ENCODE measurements at regions not wholly inside any gene's neighbourhood (a gene's known extent, or its start where the extent isn't known, plus 50 kb on each side); places are given as distances from the start of the nearest gene placed in this dataset.
"Not testable (repeated sequence)": the region's sequence is repeated elsewhere in the genome, so short reads cannot be mapped to it uniquely, and the experiment has no call there.

DNA sequence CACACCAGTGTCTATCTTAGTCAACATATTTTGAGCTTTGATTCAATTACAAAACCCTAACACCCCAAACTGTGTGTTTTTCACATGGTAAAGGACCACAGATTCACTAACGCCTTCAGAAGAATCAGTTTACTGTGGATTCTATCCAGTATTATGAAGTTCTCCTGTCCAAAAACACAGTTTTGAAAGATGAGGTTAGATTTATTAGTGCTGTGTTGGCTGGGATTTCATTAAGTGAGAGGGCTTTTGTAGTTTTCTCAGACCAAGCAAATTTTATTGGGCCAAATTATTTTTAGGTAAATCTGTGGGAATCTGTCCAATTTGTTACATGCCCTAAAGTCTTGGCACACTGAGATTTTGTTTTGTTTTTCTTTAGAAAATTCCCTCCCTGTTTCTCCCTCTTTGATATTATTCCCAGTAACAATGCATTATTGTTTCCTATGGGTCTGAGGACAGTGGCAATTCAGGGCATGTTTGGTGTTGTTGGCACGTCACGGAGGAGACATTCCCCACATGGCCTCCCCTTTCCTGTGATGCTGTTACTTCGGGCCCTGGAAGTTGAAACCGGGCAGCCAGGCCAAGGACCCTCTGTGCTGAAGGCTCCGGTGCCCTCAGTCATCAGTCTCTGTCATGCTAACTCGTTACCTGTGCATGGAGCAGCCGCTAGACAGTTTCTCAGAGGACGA lies 87.5 kb upstream of the ALKAL2 start:
- DNase-seq = no peak

DNA sequence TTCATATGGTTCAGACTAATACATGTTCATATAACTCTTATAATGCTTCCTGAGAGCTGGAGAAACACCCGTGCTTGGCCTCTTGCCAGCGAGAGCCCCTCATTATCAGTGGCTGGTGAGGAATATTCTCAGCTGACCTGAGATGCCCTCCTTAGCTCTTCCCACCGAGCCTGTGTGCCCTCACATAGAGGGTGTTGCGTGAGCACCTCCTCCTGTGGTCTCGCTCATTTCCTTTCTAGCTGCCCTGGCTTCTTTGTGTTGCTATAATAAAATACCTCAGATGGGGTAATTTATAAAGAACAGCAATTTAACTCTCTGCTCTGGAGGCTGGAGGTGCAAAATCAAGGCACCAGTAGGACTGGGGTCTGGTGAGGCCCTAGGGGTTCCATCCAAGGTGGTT lies 80.5 kb upstream of the ALKAL2 start:
- DNase-seq = no peak

DNA sequence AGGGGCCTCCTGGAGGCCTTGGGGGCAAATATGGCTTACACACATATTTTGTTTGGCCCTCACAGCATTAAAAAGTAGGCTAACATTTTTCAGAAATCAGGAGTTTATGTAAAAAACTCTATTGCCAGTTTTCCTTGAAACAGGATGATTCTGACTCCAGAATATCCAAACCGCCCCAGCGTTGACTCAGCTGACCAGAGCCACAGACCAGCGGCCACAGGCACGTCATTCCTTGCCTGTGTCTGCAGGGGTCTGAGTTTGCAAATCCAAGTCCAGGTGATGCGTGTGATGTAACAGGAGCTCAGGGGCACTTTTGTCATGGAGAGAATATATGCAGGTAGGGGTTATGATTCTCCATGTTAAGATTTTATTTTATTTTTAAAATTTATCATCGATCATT lies 79.4 kb upstream of the ALKAL2 start:
- no peak for DNase-seq

DNA sequence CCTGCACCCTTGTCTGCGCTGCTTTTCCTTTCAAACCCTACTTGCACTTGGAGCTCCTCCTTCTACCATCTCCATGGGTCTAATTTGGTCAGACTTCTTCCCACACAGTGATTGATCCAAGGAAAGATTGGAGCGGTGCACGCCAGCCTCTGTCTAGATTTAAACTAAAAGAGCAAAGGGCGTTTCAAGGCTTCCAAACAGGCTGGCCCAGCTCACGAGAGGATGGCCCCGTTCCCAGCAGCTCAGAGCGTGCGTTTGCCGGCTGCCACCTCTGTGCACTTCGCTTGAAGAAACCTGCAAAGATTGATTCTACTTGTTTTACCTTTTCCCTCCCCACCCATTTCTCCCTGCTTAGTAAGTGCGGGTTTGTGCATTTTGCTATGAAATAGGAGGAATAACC lies 78.8 kb upstream of the ALKAL2 start:
- no peak for DNase-seq

DNA sequence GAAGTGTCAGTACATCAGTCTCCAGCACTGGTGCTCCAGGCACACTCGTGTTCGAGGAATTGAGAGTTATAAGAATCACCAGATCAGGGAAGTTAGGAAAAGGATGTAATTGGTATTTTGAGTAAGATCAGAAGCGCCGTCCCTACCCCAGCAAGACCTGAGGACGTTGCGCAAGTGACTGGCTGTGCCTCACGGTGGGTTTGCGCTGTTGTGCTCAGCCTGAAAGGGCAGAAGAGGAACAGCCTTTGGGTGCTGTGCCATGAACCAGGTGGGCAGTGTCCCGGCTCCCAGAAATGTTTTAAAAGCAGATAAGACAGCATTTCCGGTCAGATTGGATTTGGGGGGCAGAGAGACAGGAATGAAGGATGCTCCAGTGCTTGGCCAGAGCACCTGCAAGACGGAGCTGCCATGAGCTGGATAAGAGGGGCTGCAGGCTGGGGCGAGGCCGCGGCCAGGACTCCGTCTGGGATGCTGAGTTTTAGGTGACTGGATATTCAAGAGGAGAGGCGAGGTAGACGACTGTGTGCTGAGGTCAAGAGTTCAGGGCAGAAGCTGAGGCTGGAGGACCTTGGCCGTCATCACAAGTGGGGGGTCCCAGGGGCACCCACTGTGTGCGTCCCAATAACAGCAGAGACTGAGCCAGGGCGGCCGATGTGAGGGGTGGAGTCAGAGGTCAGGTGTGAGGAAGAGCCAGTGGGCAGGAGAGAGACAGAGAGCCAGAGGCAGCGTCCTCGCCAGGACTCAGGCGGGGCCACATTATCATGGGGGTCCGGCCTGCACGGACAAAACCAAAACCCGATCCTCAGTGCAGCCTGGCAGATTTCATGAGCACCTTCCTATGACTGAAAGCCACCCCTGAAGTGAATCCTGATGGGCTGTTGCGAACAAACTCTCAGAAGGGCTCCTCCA lies 77.7 kb upstream of the ALKAL2 start:
- DNase-seq = no peak

DNA sequence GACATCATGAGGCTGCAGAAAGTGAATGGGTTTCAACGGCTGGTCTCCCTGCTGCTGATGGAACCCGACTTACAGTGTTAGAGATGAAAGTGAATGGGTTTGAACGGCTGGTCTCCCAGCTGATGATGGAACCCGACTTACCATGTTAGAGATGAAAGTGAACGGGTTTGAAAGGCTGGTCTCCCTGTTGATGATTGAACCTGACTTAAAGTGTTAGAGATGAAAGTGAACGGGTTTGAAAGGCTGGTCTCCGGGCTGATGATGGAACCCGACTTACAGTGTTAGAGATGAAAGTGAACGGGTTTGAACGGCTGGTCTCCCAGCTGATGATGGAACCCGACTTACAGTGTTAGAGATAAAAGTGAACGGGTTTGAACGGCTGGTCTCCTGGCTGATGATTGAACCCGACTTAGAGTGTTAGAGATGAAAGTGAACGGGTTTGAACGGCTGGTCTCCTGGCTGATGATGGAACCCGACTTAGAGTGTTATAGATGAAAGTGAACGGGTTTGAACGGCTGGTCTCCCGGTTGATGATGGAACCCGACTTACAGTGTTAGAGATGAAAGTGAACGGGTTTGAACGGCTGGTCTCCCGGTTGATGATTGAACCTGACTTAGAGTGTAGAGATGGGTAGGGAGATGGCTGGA lies 76.1 kb upstream of the ALKAL2 start:
- no peak for DNase-seq

DNA sequence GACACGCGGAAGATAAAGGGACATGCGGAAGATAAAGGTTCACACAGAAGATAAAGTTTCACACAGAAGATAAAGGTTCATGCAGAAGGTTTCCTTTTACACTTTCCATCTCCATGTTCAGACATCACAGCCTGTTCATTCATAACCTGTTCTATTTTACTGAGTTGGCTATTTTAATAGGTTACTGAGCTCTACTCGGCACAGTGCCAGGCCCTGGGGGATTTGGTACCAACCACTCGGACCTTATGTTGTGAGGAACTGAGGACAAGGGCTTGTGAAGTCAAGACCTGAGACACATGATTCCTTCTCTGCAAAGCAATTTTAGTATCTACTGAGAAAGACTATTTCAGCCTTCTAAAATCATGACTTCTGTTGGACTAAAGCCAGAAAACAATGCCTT lies 75.0 kb upstream of the ALKAL2 start:
- DNase-seq = no peak

DNA sequence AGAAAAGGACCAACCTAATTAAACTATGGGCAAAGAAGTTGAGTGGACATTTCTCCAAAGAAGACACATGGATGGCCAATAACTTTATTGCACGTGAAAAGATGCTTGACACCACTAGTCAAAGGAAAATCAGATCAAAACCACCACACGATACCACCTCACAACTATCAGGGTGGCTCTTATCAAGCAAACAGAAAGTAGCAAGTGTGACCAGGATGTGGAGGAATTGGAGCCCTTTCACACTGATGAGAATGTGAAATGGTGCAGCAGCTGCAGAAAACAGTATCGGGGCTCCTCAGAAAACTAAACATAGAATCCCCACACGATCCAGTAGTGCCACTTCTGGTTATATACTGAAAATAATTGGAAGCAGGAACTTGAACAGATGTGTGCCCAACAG lies 72.2 kb upstream of the ALKAL2 start:
- DNase-seq = no peak

DNA sequence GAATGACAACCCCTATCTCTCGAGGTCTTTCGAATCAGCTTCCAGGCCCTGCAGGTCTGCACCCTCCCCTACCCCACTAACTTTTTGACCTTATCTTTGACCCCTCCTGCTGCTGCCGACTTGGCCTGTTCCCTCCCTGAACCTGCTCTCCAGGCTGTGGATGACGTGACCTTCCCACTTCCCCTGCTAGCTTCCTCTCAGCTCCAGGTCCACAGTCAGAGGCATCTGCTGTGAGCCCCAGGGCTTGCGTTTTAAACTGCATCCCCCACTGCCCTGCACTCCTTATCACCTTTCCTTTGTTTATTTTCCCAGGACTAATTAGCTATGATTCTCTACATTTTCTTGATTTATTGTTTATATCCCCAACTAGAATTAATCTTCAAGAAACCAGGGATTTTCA lies 71.2 kb upstream of the ALKAL2 start:
- DNase-seq = no peak

DNA sequence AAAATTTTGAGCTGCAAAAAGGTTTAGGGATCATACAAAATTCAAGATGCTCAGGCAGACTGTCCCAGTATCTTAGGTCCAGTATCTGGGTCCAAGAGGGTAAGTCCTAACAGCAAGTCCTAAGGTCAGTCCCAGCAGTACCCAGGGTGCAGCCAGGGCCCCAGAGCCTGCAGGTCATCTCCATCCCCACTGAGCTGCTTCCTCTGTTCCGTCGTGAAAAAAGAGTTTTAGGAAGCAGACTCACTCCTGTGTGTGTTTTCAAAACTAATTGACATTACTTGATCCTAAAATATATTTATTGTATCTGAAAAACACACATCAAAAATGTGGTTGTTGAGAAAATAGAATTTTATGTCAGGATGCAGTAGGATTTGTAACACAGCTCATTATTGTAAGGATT lies 69.9 kb upstream of the ALKAL2 start:
- DNase-seq = no peak

DNA sequence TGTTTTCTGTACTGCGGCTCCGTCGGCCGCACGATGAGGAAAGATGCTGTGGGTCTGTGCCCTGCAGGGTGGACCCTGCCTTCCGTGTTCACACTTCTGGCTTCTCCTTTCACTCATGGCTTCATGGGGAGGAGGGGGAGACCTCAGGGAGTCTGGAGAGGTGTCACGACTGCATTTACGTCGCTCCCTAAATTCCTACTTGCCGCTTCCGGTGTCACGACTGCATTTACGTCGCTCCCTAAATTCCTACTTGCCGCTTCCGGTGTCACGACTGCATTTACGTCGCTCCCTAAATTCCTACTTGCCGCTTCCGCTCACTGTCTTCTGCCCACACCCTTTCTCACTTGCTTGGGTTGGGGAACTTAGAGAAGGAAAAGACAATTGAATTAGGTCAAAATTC lies 68.4 kb upstream of the ALKAL2 start:
- DNase-seq = not testable (repeated sequence)

DNA sequence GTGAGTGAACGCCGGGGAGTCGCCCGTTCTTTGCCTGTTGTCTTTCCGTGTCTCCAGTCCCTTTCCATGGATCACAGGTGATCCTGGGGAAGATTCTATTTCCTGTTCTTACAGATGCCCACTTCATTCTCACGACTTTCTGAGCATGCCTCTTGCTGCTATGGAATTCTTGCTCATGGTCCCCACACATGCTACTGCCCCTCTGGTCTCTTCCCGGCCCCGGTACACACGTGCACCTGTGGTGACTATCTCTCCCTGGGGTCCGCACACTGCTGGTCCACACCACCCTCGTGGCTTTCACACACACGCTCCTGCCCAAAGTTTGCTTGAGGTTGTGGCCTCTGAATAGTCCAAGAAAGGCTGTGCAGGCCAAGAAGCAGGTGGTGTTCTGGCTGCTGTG lies 67.9 kb upstream of the ALKAL2 start:
- DNase-seq = no peak

DNA sequence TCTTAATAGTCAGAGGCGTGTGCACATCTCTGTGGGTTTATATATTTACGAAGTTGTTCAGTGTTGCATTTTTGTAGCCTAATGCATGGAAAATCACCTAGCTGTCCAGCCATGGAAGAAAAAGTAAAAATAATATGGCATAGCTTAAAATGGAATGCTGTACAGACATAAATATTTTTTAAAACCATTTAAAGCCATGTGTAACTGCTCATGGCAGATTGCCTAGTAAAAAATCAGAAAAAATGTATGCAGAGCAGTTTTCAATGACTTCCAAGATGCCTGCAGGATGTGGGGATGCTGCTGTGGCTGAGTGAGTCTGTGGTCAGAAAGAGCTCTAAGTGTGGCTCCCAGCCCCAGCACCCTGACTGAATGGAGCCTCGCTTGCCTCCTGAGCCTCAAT lies 64.8 kb upstream of the ALKAL2 start:
- DNase-seq = no peak

DNA sequence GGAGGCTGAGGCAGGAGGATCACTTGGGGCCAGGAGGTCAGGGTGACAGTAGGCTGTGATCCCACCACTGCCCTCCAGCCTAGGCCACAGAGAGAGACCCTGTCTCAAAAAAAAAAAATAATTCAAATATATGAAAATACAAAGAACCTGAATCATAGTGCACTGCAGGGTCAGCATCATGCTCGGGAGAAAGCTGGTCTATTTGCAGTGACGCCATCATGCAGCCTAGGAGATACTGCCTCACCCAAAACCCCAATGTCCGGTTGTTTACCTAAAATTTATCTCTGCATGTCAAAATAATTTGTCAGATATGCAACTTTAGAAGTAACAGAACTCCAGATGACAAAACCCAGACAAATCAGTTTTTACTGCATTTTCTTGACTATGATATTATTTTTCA lies 61.5 kb upstream of the ALKAL2 start:
- DNase-seq = no peak

DNA sequence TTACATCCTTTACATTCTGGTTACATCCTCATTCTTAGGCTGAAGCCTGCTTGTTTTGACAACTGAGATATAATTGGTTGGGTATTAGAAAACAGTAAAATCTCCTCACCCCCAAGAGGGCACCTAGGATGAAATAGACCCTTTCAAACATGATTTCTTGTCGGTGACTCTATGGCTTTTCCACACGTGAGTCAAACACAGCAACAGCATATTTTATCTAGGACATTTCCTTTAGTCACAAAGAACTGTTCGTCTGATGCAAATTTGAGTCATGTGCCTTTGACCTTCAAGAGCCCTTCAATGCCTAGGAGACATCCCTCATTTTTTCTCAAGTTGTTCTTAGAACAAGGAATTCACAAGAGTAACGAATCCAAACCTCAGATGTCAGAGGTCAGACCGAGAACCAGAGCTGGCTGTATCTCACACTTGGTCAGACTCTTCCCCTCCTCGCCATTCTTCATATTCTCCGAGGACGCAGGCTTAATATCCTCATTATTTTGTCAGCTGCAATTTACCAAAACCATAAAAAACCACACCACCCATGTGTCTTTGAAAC lies 60.5 kb upstream of the ALKAL2 start:
- DNase-seq = no peak

DNA sequence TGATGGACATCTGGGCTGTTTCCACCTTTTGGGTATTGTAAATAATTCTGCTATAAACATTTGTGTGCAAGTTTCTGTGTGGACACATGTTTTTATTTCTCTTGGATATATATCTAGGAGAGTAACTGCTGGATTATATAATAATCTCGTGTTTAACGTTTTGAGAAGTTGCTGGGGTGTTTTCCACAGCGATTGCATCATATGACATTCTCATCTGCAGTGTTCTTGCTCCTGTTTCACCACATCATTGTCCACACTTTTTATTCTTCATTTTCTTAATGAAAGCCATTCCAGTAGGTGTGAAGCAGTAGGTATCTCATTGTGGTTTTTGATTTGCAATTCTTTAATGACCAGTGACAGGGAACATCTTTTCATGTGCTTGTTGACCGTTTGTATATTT lies 56.9 kb upstream of the ALKAL2 start:
- no peak for DNase-seq

DNA sequence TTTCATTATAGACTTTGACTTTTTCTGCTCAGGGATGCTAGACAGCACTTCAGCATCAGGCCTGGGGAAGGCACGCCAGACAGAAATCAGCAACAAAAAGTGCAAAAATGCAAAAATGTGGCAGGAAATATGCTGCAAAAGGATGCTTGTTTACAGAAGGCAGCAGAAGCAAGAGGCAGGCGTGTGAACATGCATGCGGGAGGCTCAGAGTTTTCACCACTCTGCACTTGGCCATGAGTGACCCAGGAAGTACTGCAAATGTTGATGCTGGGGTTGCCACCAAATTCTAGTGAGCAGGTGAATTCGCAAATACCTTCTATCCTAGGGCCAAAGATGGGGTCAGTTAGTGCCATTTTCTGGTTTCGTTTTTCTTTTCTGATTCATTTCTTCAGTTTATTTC lies 55.5 kb upstream of the ALKAL2 start:
- DNase-seq = no peak

DNA sequence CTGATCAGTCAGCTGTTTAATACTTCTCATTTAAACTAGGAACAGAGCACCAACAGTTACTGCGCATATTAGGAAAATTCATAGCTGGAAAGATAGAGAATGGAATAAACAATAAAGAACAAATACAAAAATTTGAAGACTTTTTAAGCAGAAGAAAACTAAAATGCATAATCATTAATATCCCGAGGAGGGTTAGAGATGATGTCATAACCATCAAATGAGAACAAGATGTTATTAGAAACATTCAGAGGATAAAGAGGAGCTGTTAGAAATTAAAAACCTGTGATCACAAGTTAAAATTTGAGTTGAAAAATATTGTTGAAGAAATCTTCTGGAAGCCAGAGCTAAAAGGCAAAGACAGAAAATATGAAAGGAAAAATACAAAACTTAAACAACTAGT lies 54.0 kb upstream of the ALKAL2 start:
- DNase-seq = no peak

DNA sequence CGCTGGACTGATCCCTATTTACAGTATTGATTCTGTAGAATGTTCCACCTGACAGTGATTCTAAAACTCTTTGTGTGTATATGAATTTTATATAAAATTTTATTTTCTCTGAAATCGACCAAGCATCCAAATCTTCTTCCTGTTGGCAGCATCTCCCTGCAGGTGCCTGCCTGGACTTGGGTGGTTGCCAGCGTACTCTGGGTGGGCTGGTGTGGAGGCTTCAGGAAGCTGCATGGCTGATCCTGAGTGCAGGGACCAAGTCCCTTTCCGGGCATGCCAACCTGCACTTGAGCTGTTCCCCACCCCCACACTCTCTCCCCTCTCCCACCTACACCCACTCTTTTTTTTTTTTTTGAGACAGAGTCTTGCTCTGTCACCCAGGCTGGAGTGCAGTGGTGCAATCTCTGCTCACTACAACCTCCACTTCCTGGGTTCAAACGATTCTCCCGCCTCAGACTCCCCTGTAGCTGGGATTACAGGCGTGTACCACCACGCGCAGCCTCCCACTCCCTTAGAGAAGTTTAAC lies 53.2 kb upstream of the ALKAL2 start:
- no peak for DNase-seq

Measured in activated T-cell treated with anti-CD3 and anti-CD28 coated beads, Interleukin-2, amount 50 U/mL, for 48 hours (primary cell).